Gastrocnemius medialis (tissue), 4 donors: ENCODE measurements at regions not wholly inside any gene's neighbourhood (a gene's known extent, or its start where the extent isn't known, plus 50 kb on each side); places are given as distances from the start of the nearest gene placed in this dataset.

Experiments used
- ATAC-seq, 2 donors: fragments of 150-250 bp; one replicate each; pipeline ENCODE4 v1.9.1; 2016
- DNase-seq, 2 donors: peaks; one replicate each; pipeline ENCODE4 v3.0.0-alpha.2; 2019
- H3K27ac ChIP-seq, 4 donors: fragments of 200-600 bp; sonication (generic); 1 replicate in 1 of 4; 2 replicates in 3 of 4; pipeline ENCODE4 v1.5.1; 2016 to 2018; ENCODE audit warnings: mild to moderate bottlenecking in 2 of 4, moderate library complexity in 1 of 4
- H3K27me3 ChIP-seq, 3 donors: fragments of 200-600 bp; sonication (generic) in 2 of 3; 1 replicate in 1 of 3; 2 replicates in 2 of 3; pipeline versions ENCODE4 v1.5.1 to v1.6.0; 2016 to 2019; ENCODE audit warnings: mild to moderate bottlenecking in 1 of 3, moderate library complexity in 1 of 3
- H3K36me3 ChIP-seq, 2 donors: fragments of 200-600 bp; sonication (generic) in 1 of 2; one replicate each; pipeline ENCODE4 v1.5.1; 2017 to 2018
- H3K4me1 ChIP-seq, 2 donors: fragments of 200-600 bp; sonication (generic) in 1 of 2; one replicate each; pipeline ENCODE4 v1.5.1; 2016 to 2017; ENCODE audit warnings: mild to moderate bottlenecking in 2 of 2
- H3K4me3 ChIP-seq, 4 donors: fragments of 200-600 bp; sonication (generic) in 3 of 4; 1 replicate in 1 of 4; 2 replicates in 3 of 4; pipeline ENCODE4 v1.5.1; 2016 to 2019; ENCODE audit warnings: mild to moderate bottlenecking in 2 of 4
- H3K9me3 ChIP-seq, 3 donors: fragments of 200-600 bp; sonication (generic) in 2 of 3; 1 replicate in 1 of 3; 2 replicates in 2 of 3; pipeline ENCODE4 v1.5.1; 2016 to 2019
- POLR2A ChIP-seq, 2 donors: fragments of 450-650 bp; IDR thresholded peaks; one replicate each; pipeline ENCODE4 v1.6.1; 2017; ENCODE audit warnings: antibody characterized with exemption in 2 of 2, mild to moderate bottlenecking in 2 of 2, moderate library complexity in 2 of 2
- in situ Hi-C, 4 donors: fragments of 200-750 bp; cut with MboI; loops; one replicate each; pipeline versions ENCODE4 v1.15.0 to v1.8.0; 2017; ENCODE audit warnings: low sequenced_read_pairs in 4 of 4
- intact Hi-C: fragments of 100-400 bp; cut with DNase I; formaldehyde crosslinking; loops from one replicate; pipeline ENCODE4 v1.15.1; 2023; ENCODE audit warnings: low total_unique reads
- TF ChIP-seq, protein P1 (sequence below), 5 experiments: fragments of 450-650 bp in 3 of 5; fragments of 200-600 bp in 2 of 5; sonication (generic) in 2 of 5; IDR thresholded peaks in 4 of 5; conservative IDR thresholded peaks in 1 of 5; 1 replicate in 4 of 5; 2 replicates in 1 of 5; pipeline ENCODE4 v1.5.1; 2016 to 2019; ENCODE audit warnings: antibody characterized with exemption in 5 of 5, mild to moderate bottlenecking in 3 of 5, moderate library complexity in 3 of 5

DNA sequence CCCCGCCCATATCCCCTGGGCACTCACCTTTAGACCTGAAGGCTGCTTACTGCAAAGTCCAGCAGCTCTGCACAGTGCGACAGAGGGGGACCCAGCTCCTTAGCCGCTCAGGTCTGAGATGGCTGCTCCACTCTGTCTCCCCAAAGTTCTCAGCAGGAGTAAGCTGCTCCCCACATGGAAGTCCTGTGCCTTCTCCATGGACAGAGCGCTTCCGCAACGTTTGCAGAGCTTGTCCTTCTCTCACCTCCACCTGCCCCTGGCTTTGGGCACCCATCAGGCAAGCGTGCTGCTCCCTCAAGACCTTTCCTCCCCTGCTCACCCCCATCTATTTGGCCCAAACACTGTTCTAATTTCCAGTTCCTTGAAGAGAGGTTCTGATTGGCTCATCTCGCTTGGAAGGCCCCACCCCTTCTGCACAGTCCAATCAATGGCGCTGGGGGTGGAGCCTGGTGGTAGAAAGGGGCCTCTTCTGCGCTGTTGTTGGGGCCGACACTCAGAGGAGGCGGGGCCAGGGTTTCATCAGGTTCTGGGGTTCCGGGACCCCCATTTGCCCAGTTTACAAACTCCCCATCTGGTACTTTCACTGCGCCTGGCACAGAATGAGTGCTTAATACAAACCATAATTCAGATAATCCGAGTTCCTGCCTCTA, 137.2 kb downstream of the CYLD start:
- no peak overlapping the region for H3K27ac ChIP-seq
- H3K9me3 ChIP-seq = no peaks in the 10 kb centered on the region
- in situ Hi-C loops = no loop called here
- H3K27me3 ChIP-seq = peaks cover 0 to 4% (median 0%) of the 10 kb centered on the region in 3 donors
- no peaks in the 10 kb centered on the region for H3K36me3 ChIP-seq
- H3K4me3 ChIP-seq = no peak overlapping the region
- no peaks in the 10 kb centered on the region for H3K4me1 ChIP-seq
- intact Hi-C loops = no loop called here
- no peak for TF ChIP-seq POLR2A (IDR thresholded peaks at IDR 0.05)
- TF ChIP-seq, protein P1, sequence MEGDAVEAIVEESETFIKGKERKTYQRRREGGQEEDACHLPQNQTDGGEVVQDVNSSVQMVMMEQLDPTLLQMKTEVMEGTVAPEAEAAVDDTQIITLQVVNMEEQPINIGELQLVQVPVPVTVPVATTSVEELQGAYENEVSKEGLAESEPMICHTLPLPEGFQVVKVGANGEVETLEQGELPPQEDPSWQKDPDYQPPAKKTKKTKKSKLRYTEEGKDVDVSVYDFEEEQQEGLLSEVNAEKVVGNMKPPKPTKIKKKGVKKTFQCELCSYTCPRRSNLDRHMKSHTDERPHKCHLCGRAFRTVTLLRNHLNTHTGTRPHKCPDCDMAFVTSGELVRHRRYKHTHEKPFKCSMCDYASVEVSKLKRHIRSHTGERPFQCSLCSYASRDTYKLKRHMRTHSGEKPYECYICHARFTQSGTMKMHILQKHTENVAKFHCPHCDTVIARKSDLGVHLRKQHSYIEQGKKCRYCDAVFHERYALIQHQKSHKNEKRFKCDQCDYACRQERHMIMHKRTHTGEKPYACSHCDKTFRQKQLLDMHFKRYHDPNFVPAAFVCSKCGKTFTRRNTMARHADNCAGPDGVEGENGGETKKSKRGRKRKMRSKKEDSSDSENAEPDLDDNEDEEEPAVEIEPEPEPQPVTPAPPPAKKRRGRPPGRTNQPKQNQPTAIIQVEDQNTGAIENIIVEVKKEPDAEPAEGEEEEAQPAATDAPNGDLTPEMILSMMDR (IDR thresholded peaks at IDR 0.05 in 4 of 5, conservative IDR thresholded peaks at IDR 0.05 in 1 of 5) = no peak
- ATAC-seq (no peak), DNase-seq (no peak)

DNA sequence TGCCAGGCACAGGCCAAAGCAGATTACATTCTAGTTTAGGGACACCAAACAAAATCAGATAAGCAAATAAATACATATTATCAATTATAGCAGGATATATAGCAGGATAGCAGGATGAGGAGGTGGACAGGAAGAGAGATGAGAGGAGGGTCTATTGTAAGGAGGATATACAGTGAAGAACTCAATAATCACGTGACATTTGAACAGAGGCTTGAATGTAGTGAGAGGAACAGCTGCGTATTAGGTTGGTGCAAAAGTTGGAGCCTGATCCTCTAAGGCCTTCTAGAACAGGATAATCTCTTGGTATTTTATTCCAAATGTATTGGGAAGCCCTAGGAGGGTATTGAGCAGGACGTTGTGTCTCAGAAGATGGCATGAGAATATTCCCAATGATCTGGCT, 136.7 kb downstream of the CYLD start:
- H3K27me3 ChIP-seq = peaks cover 0 to 4% (median 0%) of the 10 kb centered on the region in 3 donors
- intact Hi-C loops = no loop called here
- no peak overlapping the region for H3K4me3 ChIP-seq
- in situ Hi-C loops = no loop called here
- DNase-seq = no peak
- no peaks in the 10 kb centered on the region for H3K4me1 ChIP-seq
- H3K9me3 ChIP-seq = no peaks in the 10 kb centered on the region
- no peak for ATAC-seq
- no peaks in the 10 kb centered on the region for H3K36me3 ChIP-seq
- no peak for TF ChIP-seq POLR2A (IDR thresholded peaks at IDR 0.05)
- TF ChIP-seq, protein P1 (IDR thresholded peaks at IDR 0.05 in 4 of 5, conservative IDR thresholded peaks at IDR 0.05 in 1 of 5) = no peak
- H3K27ac ChIP-seq = no peak overlapping the region

DNA sequence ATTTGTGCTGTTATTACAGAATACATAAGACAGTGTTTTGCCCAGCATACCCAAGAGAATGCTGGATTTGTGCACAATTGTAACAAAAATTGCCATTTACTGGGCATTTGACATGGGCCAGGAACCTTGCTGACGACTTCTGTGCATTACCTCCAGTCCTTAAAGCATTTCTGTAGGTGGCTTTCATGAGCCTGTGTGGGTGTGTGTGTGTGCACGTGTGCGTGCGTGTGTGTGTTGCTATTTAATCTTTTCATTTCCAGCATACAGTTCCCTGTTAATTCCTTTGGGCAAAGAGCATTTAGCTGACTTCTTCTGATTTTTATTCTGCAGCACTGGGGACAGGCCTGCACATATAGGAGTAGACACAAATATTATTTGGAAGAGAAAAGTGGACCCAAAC, 134.4 kb downstream of the CYLD start:
- intact Hi-C loops (no loop called here), in situ Hi-C loops (no loop called here)
- ATAC-seq (no peak), DNase-seq (no peak)
- no peak overlapping the region for H3K27ac ChIP-seq
- no peaks in the 10 kb centered on the region for H3K4me1 ChIP-seq
- no peaks in the 10 kb centered on the region for H3K36me3 ChIP-seq
- H3K4me3 ChIP-seq = no peak overlapping the region
- no peaks in the 10 kb centered on the region for H3K9me3 ChIP-seq
- H3K27me3 ChIP-seq = peaks cover 0 to 4% (median 0%) of the 10 kb centered on the region in 3 donors
- TF ChIP-seq POLR2A (IDR thresholded peaks at IDR 0.05) = no peak
- TF ChIP-seq, protein P1 (IDR thresholded peaks at IDR 0.05 in 4 of 5, conservative IDR thresholded peaks at IDR 0.05 in 1 of 5) = no peak

DNA sequence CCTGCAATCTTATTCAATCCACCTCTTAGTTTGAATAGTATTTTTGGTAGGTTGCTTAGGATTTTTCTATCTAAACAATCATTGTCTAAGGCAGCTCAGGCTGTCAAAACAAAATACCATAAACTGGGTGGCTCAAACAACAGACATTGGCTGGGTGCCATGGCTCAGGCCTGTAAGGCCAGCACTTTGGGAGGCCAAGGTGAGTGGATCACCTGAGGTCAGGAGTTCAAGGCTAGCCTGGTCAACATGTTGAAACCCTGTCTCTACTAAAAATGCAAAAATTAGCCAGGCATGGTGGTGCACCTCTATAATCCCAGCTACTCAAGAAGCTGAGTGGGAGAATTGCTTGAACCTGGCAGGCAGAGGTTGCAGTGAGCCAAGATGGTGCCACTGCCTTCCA, 126.7 kb downstream of the CYLD start:
- H3K4me1 ChIP-seq = no peaks in the 10 kb centered on the region
- intact Hi-C loops = no loop called here

More for the DNA sequence above, 126.7 kb downstream of the CYLD start:
- Histone ChIP-seq H3K4me3 (no peak overlapping the region), H3K27me3 (no peaks in the 10 kb centered on the region), H3K9me3 (no peaks in the 10 kb centered on the region), H3K27ac (no peak overlapping the region), H3K36me3 (no peaks in the 10 kb centered on the region)
- ATAC-seq (no peak), DNase-seq (no peak)
- in situ Hi-C loops = no loop called here
- TF ChIP-seq, protein P1 (IDR thresholded peaks at IDR 0.05 in 4 of 5, conservative IDR thresholded peaks at IDR 0.05 in 1 of 5) = no peak
- no peak for TF ChIP-seq POLR2A (IDR thresholded peaks at IDR 0.05)
